Osteocyte (in vitro differentiated cells): ENCODE measurements at regions not wholly inside any gene's neighbourhood (a gene's known extent, or its start where the extent isn't known, plus 50 kb on each side); places are given as distances from the start of the nearest gene placed in this dataset.

Source experiments
- DNase-seq: peaks from one replicate; pipeline ENCODE4 v3.0.0; 2021; ENCODE audit warnings: mixed read lengths; ENCODE audit not compliant: unreplicated experiment; ENCODE audit errors: extremely low spot score
- H3K27ac Mint-ChIP-seq: one replicate; pipeline ENCODE4 v1.8.0; 2021; ENCODE audit warnings: mild to moderate bottlenecking, mixed read lengths; ENCODE audit not compliant: unreplicated experiment
- H3K27me3 Mint-ChIP-seq: one replicate; pipeline ENCODE4 v1.8.0; 2021; ENCODE audit warnings: mixed read lengths; ENCODE audit not compliant: unreplicated experiment
- H3K36me3 Mint-ChIP-seq: one replicate; pipeline ENCODE4 v1.8.0; 2021; ENCODE audit warnings: mixed read lengths; ENCODE audit not compliant: unreplicated experiment
- H3K4me1 Mint-ChIP-seq: one replicate; pipeline ENCODE4 v1.8.0; 2021; ENCODE audit warnings: mixed read lengths; ENCODE audit not compliant: unreplicated experiment
- H3K4me3 Mint-ChIP-seq: one replicate; pipeline ENCODE4 v1.8.0; 2021; ENCODE audit warnings: mild to moderate bottlenecking, moderate library complexity, mixed read lengths; ENCODE audit not compliant: unreplicated experiment
- H3K9me3 Mint-ChIP-seq: one replicate; pipeline ENCODE4 v1.8.0; 2021; ENCODE audit warnings: mixed read lengths; ENCODE audit not compliant: unreplicated experiment
- CTCF ChIP-seq: fragments of 200-600 bp; sonication (generic); IDR thresholded peaks from 2 replicates; pipeline ENCODE4 v1.5.0; 2021; ENCODE audit warnings: antibody characterized with exemption, mild to moderate bottlenecking, moderate library complexity

- no peak overlapping the region for H3K27ac Mint-ChIP-seq
- no peak overlapping the region for H3K4me3 Mint-ChIP-seq
- no peaks in the 10 kb centered on the region for H3K36me3 Mint-ChIP-seq
- no peaks in the 10 kb centered on the region for H3K27me3 Mint-ChIP-seq
- no peak for TF ChIP-seq CTCF
- H3K4me1 Mint-ChIP-seq, result no peaks in the 10 kb centered on the region
- no peaks in the 10 kb centered on the region for H3K9me3 Mint-ChIP-seq
- DNase-seq, result no peak
Observed at GRCh38 chr19:28843761-28844492, 369.0 kb downstream of the UQCRFS1 start.

DNA sequence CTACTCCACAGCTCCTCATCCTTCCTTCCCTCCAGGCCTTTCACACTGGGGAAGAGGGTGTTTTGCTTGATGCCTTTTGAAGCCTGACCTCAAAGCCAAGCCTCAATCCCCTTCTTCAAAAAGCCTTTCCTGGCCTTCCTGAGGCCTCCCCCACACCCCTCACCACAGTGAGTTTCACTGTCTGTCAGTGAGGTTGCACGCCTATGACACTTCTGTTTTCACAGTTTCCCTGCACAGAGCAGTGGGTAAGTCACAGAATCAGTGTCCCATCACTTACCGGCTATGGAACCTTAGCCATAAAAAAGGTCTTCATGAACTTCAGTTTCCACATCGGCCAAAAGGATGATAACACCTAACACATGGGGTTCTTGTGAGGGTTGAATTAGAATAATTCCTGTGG is 371.4 kb downstream of the UQCRFS1 start:
- H3K27me3 Mint-ChIP-seq, result peaks cover 3% of the 10 kb centered on the region
- no peaks in the 10 kb centered on the region for H3K4me1 Mint-ChIP-seq
- no peaks in the 10 kb centered on the region for H3K9me3 Mint-ChIP-seq
- TF ChIP-seq CTCF, result no peak
- H3K27ac Mint-ChIP-seq, result no peak overlapping the region
- no peak for DNase-seq
- no peaks in the 10 kb centered on the region for H3K36me3 Mint-ChIP-seq
- no peak overlapping the region for H3K4me3 Mint-ChIP-seq

DNA sequence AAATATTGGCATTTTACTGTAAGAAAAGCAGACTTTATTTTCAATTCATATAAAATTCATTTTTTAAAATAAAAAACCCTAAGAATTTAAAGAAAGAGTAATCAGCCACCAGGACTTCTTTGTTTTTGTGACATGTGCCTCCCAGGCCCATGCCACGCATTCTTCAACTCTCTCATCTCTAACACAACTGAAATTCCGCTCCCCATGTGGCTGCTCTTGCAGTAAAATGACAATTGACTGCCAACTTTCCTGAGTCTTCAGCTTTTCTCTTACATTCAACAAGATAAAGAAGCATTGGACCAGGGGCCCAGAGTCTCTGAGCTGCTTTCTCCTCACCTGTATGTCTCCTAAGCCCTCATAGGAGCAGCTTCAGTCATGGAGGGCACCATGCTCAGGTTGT is 372.1 kb downstream of the UQCRFS1 start:
- TF ChIP-seq CTCF, result no peak
- Mint-ChIP-seq H3K27me3 (peaks cover 3% of the 10 kb centered on the region), H3K9me3 (no peaks in the 10 kb centered on the region), H3K36me3 (no peaks in the 10 kb centered on the region), H3K4me1 (no peaks in the 10 kb centered on the region), H3K27ac (no peak overlapping the region), H3K4me3 (no peak overlapping the region)
- no peak for DNase-seq

DNA sequence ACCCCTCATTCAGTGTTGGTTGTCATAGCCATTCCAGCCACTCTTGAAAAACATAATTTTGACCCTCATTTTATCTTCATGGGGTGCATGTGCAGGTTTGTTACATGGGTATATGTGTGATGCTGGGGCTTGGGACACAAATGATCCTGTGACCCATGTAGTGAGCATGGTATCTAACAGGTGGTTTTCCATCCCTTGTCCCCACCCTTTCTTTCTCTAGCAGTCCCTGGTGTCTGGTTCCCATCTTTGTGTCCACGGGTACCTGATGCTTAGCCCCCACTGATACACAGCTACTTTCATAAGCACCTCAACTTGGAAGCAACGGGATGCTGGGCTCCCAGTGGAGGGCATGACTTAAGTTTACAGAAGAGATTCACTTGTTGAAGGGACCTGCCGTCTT is 373.5 kb downstream of the UQCRFS1 start:
- no peaks in the 10 kb centered on the region for H3K9me3 Mint-ChIP-seq
- H3K4me1 Mint-ChIP-seq, result no peaks in the 10 kb centered on the region
- peaks cover 3% of the 10 kb centered on the region for H3K27me3 Mint-ChIP-seq
- TF ChIP-seq CTCF, result no peak
- no peaks in the 10 kb centered on the region for H3K36me3 Mint-ChIP-seq
- no peak overlapping the region for H3K4me3 Mint-ChIP-seq
- no peak overlapping the region for H3K27ac Mint-ChIP-seq
- no peak for DNase-seq

GRCh38 chr19:28838909-28839308 is 374.0 kb downstream of the UQCRFS1 start:
- Mint-ChIP-seq H3K9me3 (no peaks in the 10 kb centered on the region), H3K27ac (no peak overlapping the region), H3K4me1 (no peaks in the 10 kb centered on the region), H3K27me3 (peaks cover 3% of the 10 kb centered on the region), H3K36me3 (no peaks in the 10 kb centered on the region), H3K4me3 (no peak overlapping the region)
- TF ChIP-seq CTCF, result no peak
- DNase-seq, result no peak
